HCT116 (cell line): ENCODE measurements at regions not wholly inside any gene's neighbourhood (a gene's known extent, or its start where the extent isn't known, plus 50 kb on each side); places are given as distances from the start of the nearest gene placed in this dataset.

Source experiments
- ATAC-seq: fragments of 200-7000 bp; cut with Tn5 transposase; 2 replicates; pipeline ENCODE4 v1.9.1; 2020; ENCODE audit warnings: mild to moderate bottlenecking, moderate library complexity
- BruUV-seq: library from RNA; stranded (reverse); fragments of 400-500 nt; replicated peaks from 2 replicates; lab custom pipeline; 2021; lab: Mats Ljungman, UMichigan
- CTCF ChIA-PET: fragments of 300-600 bp; sonication (Branson Sonifier 250); formaldehyde crosslinking; loops from one replicate; lab custom pipeline; 2021; ENCODE audit warnings: antibody characterized with exemption; lab: Charles Lee
- POLR2A ChIA-PET: fragments of 300-600, 350-600 bp; sonication (Branson Sonifier 250); formaldehyde crosslinking; loops from one replicate; lab custom pipeline; 2021; ENCODE audit warnings: antibody characterized with exemption; lab: Charles Lee
- RAD21 ChIA-PET, 2 experiments: fragments of 300-600 bp; sonication (Branson Sonifier 250); formaldehyde crosslinking; loops; one replicate each; lab custom pipeline; 2023; ENCODE audit warnings: low total read pairs in 2 of 2; ENCODE audit not compliant: uncharacterized antibody in 2 of 2, unreplicated experiment in 2 of 2, low non-redundant PET in 1 of 2; lab: Charles Lee
- DNase-seq: peaks from one replicate; pipeline ENCODE4 v3.0.0-alpha.2; 2010; ENCODE audit warnings: low read depth, low spot score
- H2AFZ ChIP-seq: fragments of 200-600 bp; shearing (Covaris generic), sonication (generic); 2 replicates; pipeline ENCODE4 v1.6.1; 2017; ENCODE audit warnings: low read depth, mixed run types, mixed read lengths, antibody characterized with exemption, low read length; ENCODE audit not compliant: poor library complexity, severe bottlenecking
- H3K27ac ChIP-seq: 2 replicates; pipeline ENCODE4 v1.5.1; 2012; ENCODE audit warnings: low read depth, low read length
- H3K27me3 ChIP-seq: fragments of 200-600 bp; sonication (generic); 2 replicates; pipeline ENCODE4 v1.6.1; 2016; ENCODE audit warnings: mixed run types, low read length, mixed read lengths; ENCODE audit not compliant: insufficient read depth
- H3K36me3 ChIP-seq, 2 experiments: fragments of 200-500 bp in 1 of 2; fragments of 200-600 bp in 1 of 2; sonication (Bioruptor generic) in 1 of 2; sonication (generic) in 1 of 2; 2 replicates each; pipeline versions ENCODE4 v1.5.1 to v1.6.1; 2014 to 2016; ENCODE audit warnings: low read length in 2 of 2, inconsistent platforms in 1 of 2, mixed read lengths in 1 of 2, mixed run types in 1 of 2; ENCODE audit not compliant: insufficient read depth in 2 of 2, control insufficient read depth in 1 of 2
- H3K4me1 ChIP-seq, 2 experiments: fragments of 200-600 bp in 1 of 2; sonication (generic) in 1 of 2; 2 replicates each; pipeline versions ENCODE4 v1.5.1 to v1.6.1; 2012 to 2017; ENCODE audit warnings: low read length in 2 of 2, inconsistent platforms in 1 of 2, mild to moderate bottlenecking in 1 of 2, mixed read lengths in 1 of 2, mixed run types in 1 of 2, moderate library complexity in 1 of 2; ENCODE audit not compliant: insufficient read depth in 2 of 2, control insufficient read depth in 1 of 2
- H3K4me2 ChIP-seq: fragments of 200-600 bp; sonication (generic); 2 replicates; pipeline ENCODE4 v1.6.1; 2017; ENCODE audit warnings: mixed run types, low read length, mixed read lengths
- H3K4me3 ChIP-seq, 2 experiments: fragments of 200-600 bp in 1 of 2; sonication (generic) in 1 of 2; replicated peaks in 1 of 2; 2 replicates each; pipeline ENCODE4 v1.5.1; 2011 to 2016; ENCODE audit warnings: low read length in 2 of 2, control low read depth in 1 of 2, low read depth in 1 of 2, mild to moderate bottlenecking in 1 of 2, mixed read lengths in 1 of 2, mixed run types in 1 of 2
- H3K79me2 ChIP-seq: fragments of 200-600 bp; sonication (generic); 2 replicates; pipeline ENCODE4 v1.6.1; 2017; ENCODE audit warnings: mild to moderate bottlenecking, mixed run types, low read length, moderate library complexity, mixed read lengths; ENCODE audit not compliant: insufficient read depth
- H3K9ac ChIP-seq: fragments of 200-600 bp; sonication (generic); 2 replicates; pipeline ENCODE4 v1.6.1; 2016; ENCODE audit warnings: low read length, mixed read lengths
- H3K9me2 ChIP-seq: fragments of 200-600 bp; sonication (generic), shearing (Covaris generic); 2 replicates; pipeline ENCODE4 v1.6.1; 2017; ENCODE audit warnings: mixed run types, mild to moderate bottlenecking, moderate library complexity; ENCODE audit not compliant: insufficient read depth
- H3K9me3 ChIP-seq, 2 experiments: fragments of 200-500 bp in 1 of 2; fragments of 200-600 bp in 1 of 2; sonication (Bioruptor generic) in 1 of 2; sonication (generic) in 1 of 2; 2 replicates each; pipeline ENCODE4 v1.6.1; 2014 to 2017; ENCODE audit warnings: low read length in 2 of 2, mixed read lengths in 2 of 2, inconsistent platforms in 1 of 2, low read depth in 1 of 2, mild to moderate bottlenecking in 1 of 2, mixed run types in 1 of 2, moderate library complexity in 1 of 2; ENCODE audit not compliant: control insufficient read depth in 1 of 2, insufficient read depth in 1 of 2
- H4K20me1 ChIP-seq: fragments of 200-600 bp; sonication (generic), shearing (Covaris generic); 2 replicates; pipeline ENCODE4 v1.6.1; 2017; ENCODE audit warnings: mixed run types, mild to moderate bottlenecking, moderate library complexity; ENCODE audit not compliant: insufficient read depth
- CBX3 ChIP-seq: IDR thresholded peaks from 2 replicates; pipeline ENCODE4 v1.6.1; 2012; ENCODE audit warnings: low read depth
- CEBPB ChIP-seq: IDR thresholded peaks from 2 replicates; pipeline ENCODE4 v1.6.1; 2012; ENCODE audit warnings: low read depth
- EGR1 ChIP-seq: IDR thresholded peaks from 2 replicates; pipeline ENCODE4 v1.6.1; 2012; ENCODE audit warnings: low read depth
- ELF1 ChIP-seq: IDR thresholded peaks from 2 replicates; pipeline ENCODE4 v1.6.1; 2012; ENCODE audit warnings: low read depth, borderline replicate concordance
- EZH2 ChIP-seq: fragments of 200-600 bp; sonication (generic); IDR thresholded peaks from 2 replicates; pipeline ENCODE4 v1.6.1; 2017; ENCODE audit warnings: antibody characterized with exemption, mixed run types
- FOSL1 ChIP-seq: IDR thresholded peaks from 2 replicates; pipeline ENCODE4 v1.6.1; 2012; ENCODE audit warnings: low read depth
- JUND ChIP-seq: IDR thresholded peaks from 2 replicates; pipeline ENCODE4 v1.6.1; 2012
- POLR2A ChIP-seq: IDR thresholded peaks from 2 replicates; pipeline ENCODE4 v1.7.0; 2011; ENCODE audit warnings: borderline replicate concordance; ENCODE audit not compliant: insufficient read depth, insufficient read length; ENCODE audit errors: extremely low read depth
- POLR2AphosphoS5 ChIP-seq: IDR thresholded peaks from 2 replicates; pipeline ENCODE4 v1.6.1; 2011; ENCODE audit warnings: mild to moderate bottlenecking, low read depth, low read length, moderate library complexity
- RAD21 ChIP-seq: IDR thresholded peaks from 2 replicates; pipeline ENCODE4 v1.6.1; 2012; ENCODE audit warnings: low read depth, mild to moderate bottlenecking
- SP1 ChIP-seq: IDR thresholded peaks from 2 replicates; pipeline ENCODE4 v1.6.1; 2012; ENCODE audit warnings: low read depth
- SRF ChIP-seq: IDR thresholded peaks from 2 replicates; pipeline ENCODE4 v1.6.1; 2012; ENCODE audit warnings: low read depth
- TCF7L2 ChIP-seq: IDR thresholded peaks from 2 replicates; pipeline ENCODE4 v1.7.0; 2011; ENCODE audit warnings: borderline replicate concordance, inconsistent platforms; ENCODE audit not compliant: insufficient read depth, insufficient read length; ENCODE audit errors: extremely low read depth
- YY1 ChIP-seq: IDR thresholded peaks from 2 replicates; pipeline ENCODE4 v1.6.1; 2011; ENCODE audit warnings: low read length, low read depth, moderate library complexity, mild to moderate bottlenecking; ENCODE audit not compliant: insufficient replicate concordance; ENCODE audit errors: extremely low read depth
- ZFX ChIP-seq: fragments of 450-650 bp; IDR thresholded peaks from 2 replicates; pipeline ENCODE4 v1.6.1; 2017
- ZNF274 ChIP-seq: fragments of 200-500 bp; sonication (Bioruptor generic); IDR thresholded peaks from 2 replicates; pipeline ENCODE4 v1.6.1; 2014; ENCODE audit warnings: mild to moderate bottlenecking, low read depth, low read length, inconsistent platforms
- intact Hi-C: fragments of 100-400 bp; cut with micrococcal nuclease; formaldehyde crosslinking; loops from 2 replicates; pipeline ENCODE4 v1.10.0; 2022
- TF ChIP-seq, protein P1 (sequence below): IDR thresholded peaks from 2 replicates; pipeline ENCODE4 v1.6.1; 2012
- TF ChIP-seq, protein P2 (sequence below): IDR thresholded peaks from 2 replicates; pipeline ENCODE4 v1.6.1; 2011; ENCODE audit warnings: mild to moderate bottlenecking, low read length, moderate library complexity; ENCODE audit not compliant: insufficient replicate concordance; ENCODE audit errors: extremely low read depth
- TF ChIP-seq, protein P3 (sequence below): IDR thresholded peaks from 2 replicates; pipeline ENCODE4 v1.6.1; 2012; ENCODE audit warnings: low read depth
- TF ChIP-seq, protein P4 (sequence below), 3 experiments: fragments of 200-600 bp in 1 of 3; sonication (generic) in 1 of 3; IDR thresholded peaks in 2 of 3; conservative IDR thresholded peaks in 1 of 3; 2 replicates each; pipeline ENCODE4 v1.5.1; 2012 to 2017; ENCODE audit warnings: low read depth in 2 of 3, low read length in 2 of 3, antibody characterized with exemption in 1 of 3, borderline replicate concordance in 1 of 3, control low read depth in 1 of 3, mild to moderate bottlenecking in 1 of 3, mixed read lengths in 1 of 3, mixed run types in 1 of 3, moderate library complexity in 1 of 3; ENCODE audit not compliant: insufficient read depth in 1 of 3

DNA sequence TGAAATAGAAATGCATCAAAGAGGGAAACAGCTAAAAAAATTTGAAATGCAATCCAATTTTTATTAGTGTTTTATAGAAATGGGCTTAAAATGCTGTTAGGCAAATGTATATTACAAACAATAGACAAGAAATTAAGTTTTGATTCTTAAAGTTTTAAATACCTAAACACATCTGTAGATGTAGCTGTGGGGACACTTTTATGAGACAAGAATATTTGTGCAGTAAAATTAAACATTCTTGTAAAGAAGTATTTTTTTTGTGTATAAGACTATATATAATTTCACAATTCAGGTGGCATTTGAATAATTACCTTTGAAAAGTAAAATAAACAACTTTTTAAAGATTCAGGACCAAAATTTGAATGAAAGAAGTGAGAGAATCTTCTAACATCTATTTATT lies 1015.9 kb downstream of the REEP3 start:
- no peak overlapping the region for H2AFZ ChIP-seq
- DNase-seq (no peak), ATAC-seq (no peak)
- H4K20me1 ChIP-seq, result no peaks in the 10 kb centered on the region
- ChIA-PET POLR2A (no interaction called here), CTCF (no interaction called here), RAD21 (no interaction called here)
- no peaks in the 10 kb centered on the region for H3K9me2 ChIP-seq
- H3K9ac ChIP-seq, result no peak overlapping the region
- no peaks in the 10 kb centered on the region for H3K27me3 ChIP-seq
- intact Hi-C loops, result no loop called here
- H3K4me2 ChIP-seq, result no peak overlapping the region
- no peaks in the 10 kb centered on the region for H3K9me3 ChIP-seq
- BruUV-seq, result no TSS peak
- no peaks in the 10 kb centered on the region for H3K79me2 ChIP-seq
- no peaks in the 10 kb centered on the region for H3K36me3 ChIP-seq
- no peak overlapping the region for H3K27ac ChIP-seq
- H3K4me3 ChIP-seq, result no peak overlapping the region
- no peaks in the 10 kb centered on the region for H3K4me1 ChIP-seq
- TF ChIP-seq, protein P1, sequence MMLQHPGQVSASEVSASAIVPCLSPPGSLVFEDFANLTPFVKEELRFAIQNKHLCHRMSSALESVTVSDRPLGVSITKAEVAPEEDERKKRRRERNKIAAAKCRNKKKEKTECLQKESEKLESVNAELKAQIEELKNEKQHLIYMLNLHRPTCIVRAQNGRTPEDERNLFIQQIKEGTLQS, result no peak
- TF ChIP-seq FOSL1, result no peak
- no peak for TF ChIP-seq SRF
- TF ChIP-seq, protein P2, sequence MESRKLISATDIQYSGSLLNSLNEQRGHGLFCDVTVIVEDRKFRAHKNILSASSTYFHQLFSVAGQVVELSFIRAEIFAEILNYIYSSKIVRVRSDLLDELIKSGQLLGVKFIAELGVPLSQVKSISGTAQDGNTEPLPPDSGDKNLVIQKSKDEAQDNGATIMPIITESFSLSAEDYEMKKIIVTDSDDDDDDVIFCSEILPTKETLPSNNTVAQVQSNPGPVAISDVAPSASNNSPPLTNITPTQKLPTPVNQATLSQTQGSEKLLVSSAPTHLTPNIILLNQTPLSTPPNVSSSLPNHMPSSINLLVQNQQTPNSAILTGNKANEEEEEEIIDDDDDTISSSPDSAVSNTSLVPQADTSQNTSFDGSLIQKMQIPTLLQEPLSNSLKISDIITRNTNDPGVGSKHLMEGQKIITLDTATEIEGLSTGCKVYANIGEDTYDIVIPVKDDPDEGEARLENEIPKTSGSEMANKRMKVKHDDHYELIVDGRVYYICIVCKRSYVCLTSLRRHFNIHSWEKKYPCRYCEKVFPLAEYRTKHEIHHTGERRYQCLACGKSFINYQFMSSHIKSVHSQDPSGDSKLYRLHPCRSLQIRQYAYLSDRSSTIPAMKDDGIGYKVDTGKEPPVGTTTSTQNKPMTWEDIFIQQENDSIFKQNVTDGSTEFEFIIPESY, result no peak
- TF ChIP-seq EZH2, result no peak
- TF ChIP-seq ZNF274, result no peak
- no peak for TF ChIP-seq ELF1
- no peak for TF ChIP-seq JUND
- TF ChIP-seq TCF7L2, result no peak
- TF ChIP-seq POLR2AphosphoS5, result no peak
- TF ChIP-seq ZFX, result no peak
- TF ChIP-seq SP1, result no peak
- TF ChIP-seq EGR1, result no peak
- no peak for TF ChIP-seq CBX3
- TF ChIP-seq, protein P3, sequence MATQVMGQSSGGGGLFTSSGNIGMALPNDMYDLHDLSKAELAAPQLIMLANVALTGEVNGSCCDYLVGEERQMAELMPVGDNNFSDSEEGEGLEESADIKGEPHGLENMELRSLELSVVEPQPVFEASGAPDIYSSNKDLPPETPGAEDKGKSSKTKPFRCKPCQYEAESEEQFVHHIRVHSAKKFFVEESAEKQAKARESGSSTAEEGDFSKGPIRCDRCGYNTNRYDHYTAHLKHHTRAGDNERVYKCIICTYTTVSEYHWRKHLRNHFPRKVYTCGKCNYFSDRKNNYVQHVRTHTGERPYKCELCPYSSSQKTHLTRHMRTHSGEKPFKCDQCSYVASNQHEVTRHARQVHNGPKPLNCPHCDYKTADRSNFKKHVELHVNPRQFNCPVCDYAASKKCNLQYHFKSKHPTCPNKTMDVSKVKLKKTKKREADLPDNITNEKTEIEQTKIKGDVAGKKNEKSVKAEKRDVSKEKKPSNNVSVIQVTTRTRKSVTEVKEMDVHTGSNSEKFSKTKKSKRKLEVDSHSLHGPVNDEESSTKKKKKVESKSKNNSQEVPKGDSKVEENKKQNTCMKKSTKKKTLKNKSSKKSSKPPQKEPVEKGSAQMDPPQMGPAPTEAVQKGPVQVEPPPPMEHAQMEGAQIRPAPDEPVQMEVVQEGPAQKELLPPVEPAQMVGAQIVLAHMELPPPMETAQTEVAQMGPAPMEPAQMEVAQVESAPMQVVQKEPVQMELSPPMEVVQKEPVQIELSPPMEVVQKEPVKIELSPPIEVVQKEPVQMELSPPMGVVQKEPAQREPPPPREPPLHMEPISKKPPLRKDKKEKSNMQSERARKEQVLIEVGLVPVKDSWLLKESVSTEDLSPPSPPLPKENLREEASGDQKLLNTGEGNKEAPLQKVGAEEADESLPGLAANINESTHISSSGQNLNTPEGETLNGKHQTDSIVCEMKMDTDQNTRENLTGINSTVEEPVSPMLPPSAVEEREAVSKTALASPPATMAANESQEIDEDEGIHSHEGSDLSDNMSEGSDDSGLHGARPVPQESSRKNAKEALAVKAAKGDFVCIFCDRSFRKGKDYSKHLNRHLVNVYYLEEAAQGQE, result no peak
- TF ChIP-seq CEBPB, result no peak
- TF ChIP-seq, protein P4, sequence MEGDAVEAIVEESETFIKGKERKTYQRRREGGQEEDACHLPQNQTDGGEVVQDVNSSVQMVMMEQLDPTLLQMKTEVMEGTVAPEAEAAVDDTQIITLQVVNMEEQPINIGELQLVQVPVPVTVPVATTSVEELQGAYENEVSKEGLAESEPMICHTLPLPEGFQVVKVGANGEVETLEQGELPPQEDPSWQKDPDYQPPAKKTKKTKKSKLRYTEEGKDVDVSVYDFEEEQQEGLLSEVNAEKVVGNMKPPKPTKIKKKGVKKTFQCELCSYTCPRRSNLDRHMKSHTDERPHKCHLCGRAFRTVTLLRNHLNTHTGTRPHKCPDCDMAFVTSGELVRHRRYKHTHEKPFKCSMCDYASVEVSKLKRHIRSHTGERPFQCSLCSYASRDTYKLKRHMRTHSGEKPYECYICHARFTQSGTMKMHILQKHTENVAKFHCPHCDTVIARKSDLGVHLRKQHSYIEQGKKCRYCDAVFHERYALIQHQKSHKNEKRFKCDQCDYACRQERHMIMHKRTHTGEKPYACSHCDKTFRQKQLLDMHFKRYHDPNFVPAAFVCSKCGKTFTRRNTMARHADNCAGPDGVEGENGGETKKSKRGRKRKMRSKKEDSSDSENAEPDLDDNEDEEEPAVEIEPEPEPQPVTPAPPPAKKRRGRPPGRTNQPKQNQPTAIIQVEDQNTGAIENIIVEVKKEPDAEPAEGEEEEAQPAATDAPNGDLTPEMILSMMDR (IDR thresholded peaks at IDR 0.05 in 2 of 3, conservative IDR thresholded peaks at IDR 0.05 in 1 of 3; ENCODE audit: borderline replicate concordance in 1 of 3, insufficient read depth in 1 of 3, low read depth in 2 of 3, low read length in 2 of 3), result no peak
- no peak for TF ChIP-seq RAD21
- TF ChIP-seq POLR2A, result no peak
- TF ChIP-seq YY1, result no peak
